Esophagus muscularis mucosa (tissue), 4 donors: ENCODE measurements at regions not wholly inside any gene's neighbourhood (a gene's known extent, or its start where the extent isn't known, plus 50 kb on each side); places are given as distances from the start of the nearest gene placed in this dataset.
A peak's percentile ranks its signal among the peaks of the same experiment; 100 is the strongest.

ENCODE experiments used
- DNase-seq: peaks from one replicate; pipeline ENCODE4 v3.0.0-alpha.2; 2017; ENCODE audit errors: extremely low spot score
- H3K27ac ChIP-seq, 4 donors: fragments of 200-600 bp; sonication (generic); replicated peaks in 1 of 4; 1 replicate in 3 of 4; 2 replicates in 1 of 4; pipeline ENCODE4 v1.5.1; 2016 to 2019; ENCODE audit warnings: mild to moderate bottlenecking in 1 of 4
- H3K27me3 ChIP-seq, 4 donors: fragments of 200-600 bp; sonication (generic); one replicate each; pipeline versions ENCODE4 v1.5.1 to v1.6.0; 2016 to 2019
- H3K36me3 ChIP-seq, 4 donors: fragments of 200-600 bp; sonication (generic); one replicate each; pipeline ENCODE4 v1.5.1; 2016 to 2019
- H3K4me1 ChIP-seq, 4 donors: fragments of 200-600 bp; sonication (generic); one replicate each; pipeline ENCODE4 v1.5.1; 2016 to 2019
- H3K4me3 ChIP-seq, 4 donors: fragments of 200-600 bp; sonication (generic); 1 replicate in 2 of 4; 2 replicates in 2 of 4; pipeline ENCODE4 v1.5.1; 2016 to 2019; ENCODE audit warnings: mild to moderate bottlenecking in 4 of 4, moderate library complexity in 1 of 4
- H3K9me3 ChIP-seq, 4 donors: fragments of 200-600 bp; sonication (generic); 1 replicate in 3 of 4; 2 replicates in 1 of 4; pipeline ENCODE4 v1.5.1; 2016 to 2019
- EP300 ChIP-seq: sonication (generic); formaldehyde crosslinking; IDR thresholded peaks from one replicate; pipeline ENCODE4 v1.6.1; 2017; ENCODE audit warnings: antibody characterized with exemption
- POLR2A ChIP-seq: fragments of 450-650 bp; IDR thresholded peaks from one replicate; pipeline ENCODE4 v1.6.1; 2017; ENCODE audit warnings: antibody characterized with exemption, moderate library complexity, mild to moderate bottlenecking, low read depth
- POLR2AphosphoS5 ChIP-seq, 2 donors: sonication (generic); formaldehyde crosslinking; IDR thresholded peaks; one replicate each; pipeline ENCODE4 v1.6.1; 2017; ENCODE audit warnings: antibody characterized with exemption in 2 of 2
- WGBS: methylation state at CpG from one replicate; pipeline ENCODE4 v1.1.5; 2018; 5-methylcytosine and 5-hydroxymethylcytosine counted together
- intact Hi-C: fragments of 100-400 bp; cut with DNase I; formaldehyde crosslinking; loops from one replicate; pipeline ENCODE4 v1.15.1; 2023
- TF ChIP-seq, protein P1 (sequence below), 3 experiments: fragments of 200-600 bp in 2 of 3; fragments of 450-650 bp in 1 of 3; sonication (generic) in 2 of 3; IDR thresholded peaks; one replicate each; pipeline ENCODE4 v1.5.1; 2017 to 2019; ENCODE audit warnings: antibody characterized with exemption in 3 of 3, mild to moderate bottlenecking in 2 of 3, moderate library complexity in 1 of 3

GRCh38 chr10:29950391-29950790, 109.0 kb downstream of the JCAD start:
- Histone ChIP-seq H3K27me3 (no peaks in the 10 kb centered on the region), H3K27ac (peak overlapping the region; percentile 81 to 87 (median 84)), H3K36me3 (no peaks in the 10 kb centered on the region), H3K9me3 (no peaks in the 10 kb centered on the region), H3K4me3 (no peak overlapping the region), H3K4me1 (peaks cover 38 to 81% (median 68%) of the 10 kb centered on the region in 4 donors)
- TF ChIP-seq POLR2A (no peak), EP300 (no peak), POLR2AphosphoS5 (IDR thresholded peaks at IDR 0.05) (no peak)
- TF ChIP-seq, protein P1, sequence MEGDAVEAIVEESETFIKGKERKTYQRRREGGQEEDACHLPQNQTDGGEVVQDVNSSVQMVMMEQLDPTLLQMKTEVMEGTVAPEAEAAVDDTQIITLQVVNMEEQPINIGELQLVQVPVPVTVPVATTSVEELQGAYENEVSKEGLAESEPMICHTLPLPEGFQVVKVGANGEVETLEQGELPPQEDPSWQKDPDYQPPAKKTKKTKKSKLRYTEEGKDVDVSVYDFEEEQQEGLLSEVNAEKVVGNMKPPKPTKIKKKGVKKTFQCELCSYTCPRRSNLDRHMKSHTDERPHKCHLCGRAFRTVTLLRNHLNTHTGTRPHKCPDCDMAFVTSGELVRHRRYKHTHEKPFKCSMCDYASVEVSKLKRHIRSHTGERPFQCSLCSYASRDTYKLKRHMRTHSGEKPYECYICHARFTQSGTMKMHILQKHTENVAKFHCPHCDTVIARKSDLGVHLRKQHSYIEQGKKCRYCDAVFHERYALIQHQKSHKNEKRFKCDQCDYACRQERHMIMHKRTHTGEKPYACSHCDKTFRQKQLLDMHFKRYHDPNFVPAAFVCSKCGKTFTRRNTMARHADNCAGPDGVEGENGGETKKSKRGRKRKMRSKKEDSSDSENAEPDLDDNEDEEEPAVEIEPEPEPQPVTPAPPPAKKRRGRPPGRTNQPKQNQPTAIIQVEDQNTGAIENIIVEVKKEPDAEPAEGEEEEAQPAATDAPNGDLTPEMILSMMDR (IDR thresholded peaks at IDR 0.05), result no peak
- DNase-seq, result no peak
- intact Hi-C loops, result no loop called here
- WGBS, result 64% methylated on average over 5 of the region's 5 CpGs

DNA sequence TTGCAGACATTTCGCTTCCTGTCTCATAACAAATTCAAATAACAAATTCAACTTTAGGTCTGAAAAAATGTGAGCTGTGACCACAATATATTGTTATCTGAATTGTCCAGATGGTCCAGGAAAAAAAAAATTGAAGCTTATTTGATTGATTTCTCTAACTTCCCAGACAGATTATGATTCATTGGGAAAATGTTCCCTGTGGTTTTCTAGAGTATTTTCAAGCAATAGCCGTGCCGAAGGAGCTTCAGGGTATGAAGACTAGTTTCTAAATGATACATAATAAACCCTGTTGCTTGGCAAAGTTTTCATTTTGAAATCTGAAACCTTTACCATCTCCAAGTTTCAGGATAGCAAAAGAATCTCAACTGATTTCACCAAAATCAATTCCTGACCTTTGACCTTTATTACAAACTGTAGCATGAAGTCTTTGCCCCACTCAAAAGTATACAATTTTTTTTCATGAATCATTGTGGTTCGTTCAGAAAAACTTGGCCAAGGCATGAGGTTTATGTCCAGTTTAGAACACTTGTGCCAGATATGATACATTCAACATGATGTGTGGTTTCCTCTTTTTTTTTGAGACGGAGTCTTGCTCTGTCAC, 109.9 kb downstream of the JCAD start:
- Histone ChIP-seq H3K36me3 (no peaks in the 10 kb centered on the region), H3K4me3 (no peak overlapping the region), H3K4me1 (peaks cover 38 to 81% (median 68%) of the 10 kb centered on the region in 4 donors), H3K27ac (peak overlapping the region; percentile 81 to 87 (median 84)), H3K9me3 (no peaks in the 10 kb centered on the region), H3K27me3 (no peaks in the 10 kb centered on the region)
- DNase-seq, result no peak
- TF ChIP-seq, protein P1 (IDR thresholded peaks at IDR 0.05), result no peak
- peak in 1 of 2 donors; percentile 36 for TF ChIP-seq POLR2AphosphoS5 (IDR thresholded peaks at IDR 0.05)
- 20% methylated on average over 5 of the region's 5 CpGs for WGBS
- intact Hi-C loops, result no loop called here

- H3K27ac ChIP-seq, result peak overlapping the region; percentile 81 to 87 (median 84)
- H3K27me3 ChIP-seq, result no peaks in the 10 kb centered on the region
- 48% methylated on average over 9 of the region's 9 CpGs for WGBS
- peaks cover 38 to 80% (median 68%) of the 10 kb centered on the region in 4 donors for H3K4me1 ChIP-seq
- no peak for DNase-seq
- TF ChIP-seq POLR2A (no peak), POLR2AphosphoS5 (IDR thresholded peaks at IDR 0.05) (peak in 1 of 2 donors; percentile 31)
- TF ChIP-seq, protein P1 (IDR thresholded peaks at IDR 0.05), result no peak
- intact Hi-C loops, result no loop called here
- H3K9me3 ChIP-seq, result no peaks in the 10 kb centered on the region
- H3K36me3 ChIP-seq, result no peaks in the 10 kb centered on the region
- H3K4me3 ChIP-seq, result no peak overlapping the region
Observed at GRCh38 chr10:29948881-29949355, 110.5 kb downstream of the JCAD start.

DNA sequence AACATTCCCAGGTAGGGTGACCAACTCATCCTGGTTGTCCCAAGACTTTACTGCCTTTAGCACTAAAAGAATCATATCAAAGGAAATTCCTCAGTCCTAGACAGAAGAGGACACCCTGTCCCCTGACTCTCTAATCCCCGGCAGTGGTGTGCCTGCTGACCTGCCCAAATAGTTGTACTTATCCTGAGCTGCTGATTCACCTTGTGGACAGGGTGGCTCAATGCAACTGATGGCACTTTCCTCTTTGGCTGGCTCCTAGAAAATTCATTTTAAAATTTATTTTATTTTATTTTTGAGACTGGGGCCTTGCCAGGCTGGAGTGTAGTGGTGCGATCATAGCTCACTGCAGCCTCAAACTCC, 111.7 kb downstream of the JCAD start:
- no peaks in the 10 kb centered on the region for H3K27me3 ChIP-seq
- peak overlapping the region in 1 of 4 donors; percentile 39 for H3K4me3 ChIP-seq
- peaks cover 38 to 72% (median 66%) of the 10 kb centered on the region in 4 donors for H3K4me1 ChIP-seq
- H3K27ac ChIP-seq, result peak overlapping the region; percentile 81 to 87 (median 84)
- no peaks in the 10 kb centered on the region for H3K9me3 ChIP-seq
- 70% methylated on average over 2 of the region's 2 CpGs for WGBS
- no peak for TF ChIP-seq POLR2A
- TF ChIP-seq, protein P1 (IDR thresholded peaks at IDR 0.05), result peak in 2 of 3 experiments; percentile 13 to 30
- TF ChIP-seq EP300, result peak; percentile 32
- TF ChIP-seq POLR2AphosphoS5 (IDR thresholded peaks at IDR 0.05), result peak in 1 of 2 donors; percentile 52
- no peak for DNase-seq
- intact Hi-C loops, result no loop called here
- H3K36me3 ChIP-seq, result no peaks in the 10 kb centered on the region
